D721Med (cell line): ENCODE measurements at regions not wholly inside any gene's neighbourhood (a gene's known extent, or its start where the extent isn't known, plus 50 kb on each side); places are given as distances from the start of the nearest gene placed in this dataset.

ENCODE experiments used
- DNase-seq: peaks from one replicate; pipeline ENCODE4 v3.0.0; 2011; ENCODE audit warnings: low spot score; ENCODE audit not compliant: insufficient read length
- FAIRE-seq: peaks from 2 replicates; lab custom pipeline; 2011; peaks lifted over from hg19 to GRCh38; lab: Jason Lieb, UNC
- CTCF ChIP-seq: IDR thresholded peaks from 2 replicates; pipeline ENCODE4 v1.5.1; 2012; ENCODE audit warnings: mild to moderate bottlenecking, control low read depth; ENCODE audit not compliant: insufficient read depth; ENCODE audit errors: missing control alignments

GRCh38 chr5:57695706-57696388, 213.2 kb upstream of the ACTBL2 start:
- DNase-seq, result no peak
- no peak for TF ChIP-seq CTCF
- no peak for FAIRE-seq

GRCh38 chr5:57695179-57695578, 212.6 kb upstream of the ACTBL2 start:
- no peak for DNase-seq
- TF ChIP-seq CTCF, result no peak
- no peak for FAIRE-seq

- FAIRE-seq (no peak), DNase-seq (no peak)
- TF ChIP-seq CTCF, result no peak
Measured at GRCh38 chr5:57693488-57694305, 211.1 kb upstream of the ACTBL2 start.

GRCh38 chr5:57692582-57693487, 210.2 kb upstream of the ACTBL2 start:
- TF ChIP-seq CTCF, result no peak
- FAIRE-seq, result no peak
- DNase-seq, result no peak

- TF ChIP-seq CTCF, result no peak
- no peak for DNase-seq
- no peak for FAIRE-seq
Measured at GRCh38 chr5:57690724-57691123, 208.1 kb upstream of the ACTBL2 start.

GRCh38 chr5:57687596-57687995, 205.0 kb upstream of the ACTBL2 start:
- DNase-seq (no peak), FAIRE-seq (no peak)
- TF ChIP-seq CTCF, result no peak
